ENCODE measurements at regions not wholly inside any gene's neighbourhood (a gene's known extent, or its start where the extent isn't known, plus 50 kb on each side); places are given as distances from the start of the nearest gene placed in this dataset.

DNA sequence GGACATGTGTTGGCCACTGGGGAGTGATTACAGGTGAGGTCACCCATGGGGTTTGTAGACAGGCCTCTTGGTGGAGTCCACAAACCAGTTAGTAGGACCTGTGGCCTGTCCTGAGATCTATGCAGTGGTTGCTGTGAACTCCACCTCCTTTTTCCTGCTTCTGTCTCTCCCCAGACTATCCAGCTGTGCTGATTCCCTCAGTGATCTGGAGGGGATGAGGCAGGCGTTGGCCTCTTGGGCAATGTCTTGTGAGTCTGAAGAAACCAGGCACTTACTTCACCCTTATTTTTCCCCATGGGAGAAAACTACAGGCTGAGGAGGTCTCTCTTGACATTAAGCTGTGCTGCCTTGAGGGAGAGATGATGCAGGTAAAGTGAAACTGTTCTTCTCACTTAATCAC, 257.2 kb upstream of the PRICKLE1 start:
- intact Hi-C loops (cut with DNase I) = no loop called here
- Histone ChIP-seq H3K4me1 (no peaks in the 10 kb centered on the region), H3K9me3 (no peaks in the 10 kb centered on the region), H3K27me3 (no peaks in the 10 kb centered on the region), H3K27ac (no peak overlapping the region), H3K4me3 (no peak overlapping the region), H3K36me3 (no peaks in the 10 kb centered on the region)
- FAIRE-seq = no peak
- TF ChIP-seq, protein P1, sequence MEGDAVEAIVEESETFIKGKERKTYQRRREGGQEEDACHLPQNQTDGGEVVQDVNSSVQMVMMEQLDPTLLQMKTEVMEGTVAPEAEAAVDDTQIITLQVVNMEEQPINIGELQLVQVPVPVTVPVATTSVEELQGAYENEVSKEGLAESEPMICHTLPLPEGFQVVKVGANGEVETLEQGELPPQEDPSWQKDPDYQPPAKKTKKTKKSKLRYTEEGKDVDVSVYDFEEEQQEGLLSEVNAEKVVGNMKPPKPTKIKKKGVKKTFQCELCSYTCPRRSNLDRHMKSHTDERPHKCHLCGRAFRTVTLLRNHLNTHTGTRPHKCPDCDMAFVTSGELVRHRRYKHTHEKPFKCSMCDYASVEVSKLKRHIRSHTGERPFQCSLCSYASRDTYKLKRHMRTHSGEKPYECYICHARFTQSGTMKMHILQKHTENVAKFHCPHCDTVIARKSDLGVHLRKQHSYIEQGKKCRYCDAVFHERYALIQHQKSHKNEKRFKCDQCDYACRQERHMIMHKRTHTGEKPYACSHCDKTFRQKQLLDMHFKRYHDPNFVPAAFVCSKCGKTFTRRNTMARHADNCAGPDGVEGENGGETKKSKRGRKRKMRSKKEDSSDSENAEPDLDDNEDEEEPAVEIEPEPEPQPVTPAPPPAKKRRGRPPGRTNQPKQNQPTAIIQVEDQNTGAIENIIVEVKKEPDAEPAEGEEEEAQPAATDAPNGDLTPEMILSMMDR (IDR thresholded peaks at IDR 0.05) = no peak
- WGBS, 2 donors = 61 to 67% methylated on average over 1 of the region's 1 CpG
- ATAC-seq = no peak
- no peak for DNase-seq

DNA sequence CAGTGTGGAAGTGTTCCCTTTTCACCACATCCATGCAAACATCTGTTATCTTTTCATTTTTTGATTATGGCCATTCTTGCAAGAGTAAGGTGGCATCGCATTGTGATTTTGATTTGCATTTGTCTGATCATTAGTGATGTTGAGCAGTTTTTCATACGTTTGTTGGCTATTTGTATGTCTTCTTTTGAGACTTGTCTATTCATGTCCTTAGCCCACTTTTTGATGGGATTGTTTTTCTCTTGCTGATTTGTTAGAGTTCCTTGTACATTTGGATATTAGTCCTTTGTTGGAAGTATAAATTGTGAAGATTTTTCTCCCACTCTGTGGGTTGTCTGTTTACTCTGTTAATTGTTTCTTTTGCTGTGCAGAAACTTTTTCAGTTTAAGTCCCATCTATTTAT, 244.5 kb upstream of the PRICKLE1 start:
- Histone ChIP-seq H3K4me3 (no peak overlapping the region), H3K27me3 (no peaks in the 10 kb centered on the region), H3K9me3 (no peaks in the 10 kb centered on the region), H3K4me1 (no peaks in the 10 kb centered on the region), H3K36me3 (no peaks in the 10 kb centered on the region), H3K27ac (no peak overlapping the region)
- intact Hi-C loops (cut with DNase I) = no loop called here
- 78 to 82% methylated on average over 2 of the region's 2 CpGs for WGBS, 2 donors
- FAIRE-seq (no peak), ATAC-seq (no peak), DNase-seq (no peak)
- TF ChIP-seq, protein P1 (IDR thresholded peaks at IDR 0.05) = no peak

DNA sequence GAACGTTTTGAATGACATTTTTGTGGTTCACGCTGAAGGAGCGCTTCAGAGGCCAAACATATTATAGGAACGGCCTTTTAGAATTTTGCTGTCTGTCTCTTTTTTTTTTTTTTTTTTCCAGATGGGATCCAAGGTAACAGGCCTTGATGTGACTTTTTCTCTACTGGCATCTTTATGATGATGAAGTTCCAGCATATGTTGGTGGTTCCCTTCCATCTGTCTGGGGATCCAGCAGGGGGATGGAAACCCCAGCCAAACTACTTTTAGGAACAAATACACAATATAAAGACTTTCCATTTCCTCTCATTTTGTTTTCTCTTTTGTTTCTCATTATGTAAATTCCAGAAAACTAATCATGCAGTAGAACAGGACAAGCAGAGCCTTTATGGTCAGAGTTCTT, 239.3 kb upstream of the PRICKLE1 start:
- no peaks in the 10 kb centered on the region for H3K36me3 ChIP-seq
- no peaks in the 10 kb centered on the region for H3K9me3 ChIP-seq
- TF ChIP-seq, protein P1 (IDR thresholded peaks at IDR 0.05) = no peak
- H3K4me1 ChIP-seq = no peaks in the 10 kb centered on the region
- ATAC-seq (no peak), FAIRE-seq (no peak), DNase-seq (no peak)
- 82 to 86% methylated on average over 4 of the region's 4 CpGs for WGBS, 2 donors
- intact Hi-C loops (cut with DNase I) = no loop called here
- no peaks in the 10 kb centered on the region for H3K27me3 ChIP-seq
- H3K27ac ChIP-seq = no peak overlapping the region
- no peak overlapping the region for H3K4me3 ChIP-seq

DNA sequence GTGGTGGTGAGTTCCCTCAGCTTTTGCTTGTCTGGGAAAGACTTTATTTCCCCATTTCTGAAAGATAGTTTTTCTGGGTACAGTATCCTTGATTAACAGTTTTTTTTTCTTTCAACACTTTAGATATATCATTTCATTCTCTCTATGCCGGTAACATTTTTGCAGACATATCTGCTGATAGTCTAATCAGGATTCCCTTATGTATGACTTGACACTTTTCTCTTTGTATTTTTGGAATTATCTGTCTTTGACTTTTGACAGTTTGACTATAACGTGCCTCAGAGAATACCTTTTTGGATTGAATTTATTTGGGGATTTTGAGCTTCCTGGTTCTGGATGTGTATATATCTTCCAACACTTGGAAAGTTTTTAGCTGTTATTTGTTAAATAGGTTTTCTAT, 234.8 kb upstream of the PRICKLE1 start:
- TF ChIP-seq, protein P1 (IDR thresholded peaks at IDR 0.05) = no peak
- Histone ChIP-seq H3K36me3 (no peaks in the 10 kb centered on the region), H3K9me3 (no peaks in the 10 kb centered on the region), H3K27ac (no peak overlapping the region), H3K27me3 (no peaks in the 10 kb centered on the region), H3K4me1 (no peaks in the 10 kb centered on the region), H3K4me3 (no peak overlapping the region)
- 83 to 89% methylated on average over 2 of the region's 2 CpGs for WGBS, 2 donors
- FAIRE-seq (no peak), ATAC-seq (no peak), DNase-seq (no peak)
- intact Hi-C loops (cut with DNase I) = no loop called here

DNA sequence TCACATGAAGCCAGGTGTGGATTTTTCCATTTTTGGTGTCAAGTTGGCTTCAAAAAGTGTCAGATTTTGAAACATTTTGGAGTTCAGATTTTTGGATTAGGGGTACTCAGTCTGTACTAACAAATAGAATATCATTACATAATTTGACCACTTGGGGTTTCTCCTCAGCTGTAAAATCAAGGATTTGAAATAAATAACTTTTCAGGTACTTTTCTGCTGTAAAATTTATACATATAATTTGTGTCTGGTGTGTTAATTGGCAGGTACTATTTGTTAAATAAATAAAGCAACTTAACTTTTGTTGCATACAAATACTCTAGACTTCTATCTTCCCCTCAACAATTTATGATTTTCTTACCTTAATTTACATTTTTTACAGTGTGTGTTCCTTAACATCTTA, 234.1 kb upstream of the PRICKLE1 start:
- no peak for FAIRE-seq
- no peak for DNase-seq
- H3K9me3 ChIP-seq = no peaks in the 10 kb centered on the region
- H3K27me3 ChIP-seq = no peaks in the 10 kb centered on the region
- no peaks in the 10 kb centered on the region for H3K4me1 ChIP-seq
- no peak overlapping the region for H3K27ac ChIP-seq
- TF ChIP-seq, protein P1 (IDR thresholded peaks at IDR 0.05) = no peak
- ATAC-seq = no peak
- no peak overlapping the region for H3K4me3 ChIP-seq
- intact Hi-C loops (cut with DNase I) = no loop called here
- H3K36me3 ChIP-seq = no peaks in the 10 kb centered on the region
